OCI-LY3 (cell line): ENCODE measurements at regions not wholly inside any gene's neighbourhood (a gene's known extent, or its start where the extent isn't known, plus 50 kb on each side); places are given as distances from the start of the nearest gene placed in this dataset.
A peak's percentile ranks its signal among the peaks of the same experiment; 100 is the strongest.

Experiments used
- H2AFZ ChIP-seq: fragments of 200-600, 300-600 bp; shearing (Covaris generic); 2 replicates; pipeline ENCODE4 v1.6.0; 2014; ENCODE audit warnings: antibody characterized with exemption, low read depth, low read length
- H3K27ac ChIP-seq: fragments of 200-600, 300-600 bp; sonication (generic); 2 replicates; pipeline ENCODE4 v1.5.1; 2014; ENCODE audit warnings: mild to moderate bottlenecking, low read length, moderate library complexity, mixed read lengths
- H3K27me3 ChIP-seq: fragments of 200-600, 300-600 bp; sonication (generic); 2 replicates; pipeline ENCODE4 v1.6.1; 2014; ENCODE audit warnings: low read depth, low read length, mixed read lengths
- H3K36me3 ChIP-seq: fragments of 200-600, 300-600 bp; sonication (generic); replicated peaks from 2 replicates; pipeline ENCODE3; 2014; ENCODE audit warnings: low read depth, low read length, mixed read lengths
- H3K4me1 ChIP-seq: fragments of 300-600, 200-600 bp; sonication (generic); 2 replicates; pipeline ENCODE4 v1.6.1; 2014; ENCODE audit warnings: low read length, mixed read lengths
- H3K4me2 ChIP-seq: fragments of 200-600, 300-600 bp; sonication (generic); 2 replicates; pipeline ENCODE4 v1.6.1; 2014; ENCODE audit warnings: low read length, mixed read lengths
- H3K4me3 ChIP-seq: fragments of 300-600, 200-600 bp; sonication (generic); 2 replicates; pipeline ENCODE4 v1.5.1; 2014; ENCODE audit warnings: antibody characterized with exemption, mild to moderate bottlenecking, low read length, moderate library complexity
- H3K79me2 ChIP-seq: fragments of 300-600, 200-600 bp; shearing (Covaris generic); 2 replicates; pipeline ENCODE4 v1.6.1; 2014; ENCODE audit warnings: mild to moderate bottlenecking, low read length, mixed read lengths
- H3K9ac ChIP-seq: fragments of 300-600, 200-600 bp; shearing (Covaris generic); 2 replicates; pipeline ENCODE4 v1.6.0; 2014; ENCODE audit warnings: mild to moderate bottlenecking, low read length, moderate library complexity
- H3K9me3 ChIP-seq: fragments of 200-600, 300-600 bp; shearing (Covaris generic); 2 replicates; pipeline ENCODE4 v1.6.1; 2014; ENCODE audit warnings: low read length, mixed read lengths; ENCODE audit not compliant: insufficient read depth
- H4K20me1 ChIP-seq: fragments of 200-600, 300-600 bp; sonication (generic); 2 replicates; pipeline ENCODE4 v1.6.1; 2016; ENCODE audit warnings: low read length, mixed read lengths; ENCODE audit not compliant: insufficient read depth
- CTCF ChIP-seq: fragments of 200-600, 300-600 bp; sonication (generic); IDR thresholded peaks from 2 replicates; pipeline ENCODE4 v1.5.1; 2014; ENCODE audit warnings: antibody characterized with exemption, low read length, low read depth
- EZH2phosphoT487 ChIP-seq: fragments of 200-600 bp; shearing (Covaris generic); IDR thresholded peaks from 2 replicates; pipeline ENCODE4 v1.6.1; 2018; ENCODE audit warnings: antibody characterized with exemption, mixed run types, low read depth

GRCh38 chr6:28775052-28775376 lies 148.8 kb downstream of the TRIM27 start:
- H3K4me3 ChIP-seq = no peak overlapping the region
- no peaks in the 10 kb centered on the region for H3K9me3 ChIP-seq
- H3K4me1 ChIP-seq = no peaks in the 10 kb centered on the region
- no peak overlapping the region for H3K9ac ChIP-seq
- H3K27me3 ChIP-seq = no peaks in the 10 kb centered on the region
- TF ChIP-seq CTCF (no peak), EZH2phosphoT487 (no peak)
- no peak overlapping the region for H2AFZ ChIP-seq
- H4K20me1 ChIP-seq = no peaks in the 10 kb centered on the region
- no peak overlapping the region for H3K4me2 ChIP-seq
- H3K79me2 ChIP-seq = no peaks in the 10 kb centered on the region
- H3K27ac ChIP-seq = no peak overlapping the region
- no peaks in the 10 kb centered on the region for H3K36me3 ChIP-seq

DNA sequence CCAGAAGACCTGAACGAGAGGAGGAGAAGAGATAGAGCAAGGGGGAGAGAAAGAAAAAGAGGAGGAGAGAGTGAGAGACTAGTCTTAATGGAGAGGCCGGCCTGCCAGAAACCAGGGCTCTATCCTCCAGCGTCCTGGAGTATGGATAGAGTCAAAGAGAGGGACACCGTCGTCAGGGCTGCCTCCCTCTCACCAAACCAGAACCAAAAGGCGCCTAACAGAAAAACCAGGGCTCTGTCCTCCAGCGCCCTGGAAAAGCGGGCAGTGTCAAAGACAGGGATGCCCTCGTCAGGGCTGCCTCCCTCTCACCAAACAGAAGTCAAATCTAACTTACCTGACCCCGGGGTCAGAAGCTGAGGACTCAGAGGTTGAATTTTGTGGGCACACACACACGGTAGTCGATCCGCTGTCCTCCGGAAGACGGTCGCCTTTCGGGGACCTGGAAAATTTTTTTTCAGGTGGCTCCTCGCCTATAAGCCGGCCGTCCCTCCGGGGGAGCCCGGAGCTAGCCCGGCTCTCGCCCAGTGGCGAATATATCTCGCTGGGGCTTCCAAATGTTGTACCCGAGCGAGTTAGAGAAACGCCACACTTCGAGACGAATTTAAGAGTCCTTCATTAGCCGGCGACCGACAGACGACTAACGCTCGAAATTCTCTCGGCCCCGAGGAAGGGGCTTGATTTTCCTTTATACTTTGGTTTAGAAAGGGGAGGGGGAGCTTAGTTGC lies 148.2 kb downstream of the TRIM27 start:
- Histone ChIP-seq H3K4me2 (no peak overlapping the region), H3K27me3 (no peaks in the 10 kb centered on the region), H4K20me1 (no peaks in the 10 kb centered on the region), H3K4me1 (no peaks in the 10 kb centered on the region), H3K27ac (no peak overlapping the region), H3K9ac (no peak overlapping the region), H3K9me3 (no peaks in the 10 kb centered on the region), H3K4me3 (no peak overlapping the region), H2AFZ (no peak overlapping the region), H3K36me3 (no peaks in the 10 kb centered on the region), H3K79me2 (no peaks in the 10 kb centered on the region)
- TF ChIP-seq EZH2phosphoT487 = no peak
- no peak for TF ChIP-seq CTCF

DNA sequence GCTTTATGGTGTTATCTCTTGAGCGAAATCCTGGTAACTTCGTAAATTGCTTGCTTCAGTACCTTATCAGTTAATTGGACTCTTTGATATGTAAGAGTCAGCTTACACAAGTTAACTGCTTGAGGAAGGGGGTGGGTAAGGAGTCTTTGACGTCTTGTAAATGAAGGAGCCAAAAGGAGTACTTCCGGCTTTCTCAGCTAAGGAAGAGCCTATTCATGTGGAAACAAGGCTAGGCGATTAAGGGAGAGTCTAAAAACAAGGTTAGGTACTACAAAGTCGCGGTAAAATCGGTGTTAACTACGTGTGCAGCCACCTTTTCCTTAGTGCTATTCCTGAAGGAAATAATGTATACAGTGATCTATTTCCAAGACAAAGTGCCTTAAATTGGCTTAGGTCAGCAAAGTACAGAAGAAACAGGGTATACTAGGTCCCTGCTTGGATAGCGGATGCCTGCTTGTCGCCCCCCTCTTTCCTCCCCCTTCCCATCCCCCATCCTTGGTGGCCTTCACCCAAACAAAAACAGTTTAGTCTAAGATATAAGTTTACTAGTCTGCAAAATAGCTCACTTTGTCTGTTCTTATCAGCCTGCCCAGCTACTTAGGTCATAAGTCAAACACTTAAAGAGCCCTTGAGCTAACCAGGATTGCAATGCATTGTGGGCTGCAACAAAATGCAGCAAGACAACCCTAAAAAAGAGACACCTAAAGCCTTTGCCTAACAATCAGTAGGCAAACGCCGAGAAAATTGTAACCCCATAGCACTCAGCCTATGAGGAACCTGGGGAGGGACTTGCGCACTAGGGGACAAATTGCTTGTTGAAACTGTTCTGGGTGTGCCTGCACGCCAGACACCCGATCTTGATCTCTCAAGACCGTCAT lies 147.3 kb downstream of the TRIM27 start:
- H3K9me3 ChIP-seq = no peaks in the 10 kb centered on the region
- H4K20me1 ChIP-seq = no peaks in the 10 kb centered on the region
- H3K4me1 ChIP-seq = 0 out of 2 replicates have a peak, but pooled peaks cover 4% of the 10 kb centered on the region
- no peak overlapping the region for H3K27ac ChIP-seq
- TF ChIP-seq EZH2phosphoT487 (no peak), CTCF (no peak)
- H3K9ac ChIP-seq = peak overlapping the region; percentile 55
- H3K27me3 ChIP-seq = no peaks in the 10 kb centered on the region
- H2AFZ ChIP-seq = peak overlapping the region; percentile 94; the same call in 1 of the 2 replicates
- H3K79me2 ChIP-seq = no peaks in the 10 kb centered on the region
- peak overlapping the region; percentile 80 for H3K4me3 ChIP-seq
- no peaks in the 10 kb centered on the region for H3K36me3 ChIP-seq
- H3K4me2 ChIP-seq = peak overlapping the region; percentile 84

- peak overlapping the region; percentile 84 for H3K4me2 ChIP-seq
- peaks cover 7% of the 10 kb centered on the region; the same call in 1 of the 2 replicates for H3K4me1 ChIP-seq
- TF ChIP-seq CTCF (no peak), EZH2phosphoT487 (no peak)
- H3K4me3 ChIP-seq = peak overlapping the region; percentile 80
- H3K79me2 ChIP-seq = no peaks in the 10 kb centered on the region
- peak overlapping the region; percentile 55 for H3K9ac ChIP-seq
- H3K9me3 ChIP-seq = no peaks in the 10 kb centered on the region
- no peak overlapping the region for H3K27ac ChIP-seq
- H4K20me1 ChIP-seq = no peaks in the 10 kb centered on the region
- peak overlapping the region; percentile 94; the same call in 1 of the 2 replicates for H2AFZ ChIP-seq
- no peaks in the 10 kb centered on the region for H3K27me3 ChIP-seq
- H3K36me3 ChIP-seq = no peaks in the 10 kb centered on the region
Measured at GRCh38 chr6:28777147-28777461, 146.7 kb downstream of the TRIM27 start.
